C4-2B (cell line): ENCODE measurements at regions not wholly inside any gene's neighbourhood (a gene's known extent, or its start where the extent isn't known, plus 50 kb on each side); places are given as distances from the start of the nearest gene placed in this dataset.

Source experiments
- H3K27ac ChIP-seq: fragments of 450-650 bp; 2 replicates; pipeline ENCODE4 v1.5.1; 2017
- ZFX ChIP-seq: fragments of 450-650 bp; IDR thresholded peaks from 2 replicates; pipeline ENCODE4 v1.6.1; 2017
- TF ChIP-seq, protein P1 (sequence below): fragments of 450-650 bp; conservative IDR thresholded peaks from 2 replicates; pipeline ENCODE4 v1.5.1; 2017; ENCODE audit warnings: mild to moderate bottlenecking

DNA sequence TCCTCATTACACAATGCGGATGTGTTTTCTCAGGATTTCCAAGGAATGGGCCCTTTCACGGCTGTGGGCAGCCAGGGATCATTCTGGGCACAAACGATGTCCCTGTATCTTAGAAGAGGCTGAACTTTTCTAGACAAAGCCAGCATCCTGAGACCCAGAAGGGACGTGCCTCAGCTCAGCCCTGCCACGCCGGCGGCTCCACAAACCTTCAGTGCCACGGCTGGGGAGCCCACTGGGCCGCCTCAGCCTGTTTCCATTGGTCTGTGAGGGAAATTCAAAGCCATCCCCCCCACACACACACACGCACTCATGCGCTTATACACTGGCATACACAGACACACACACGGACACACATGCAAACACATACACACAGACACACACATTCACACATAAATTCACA lies 344.9 kb upstream of the MKI67 start:
- TF ChIP-seq, protein P1, sequence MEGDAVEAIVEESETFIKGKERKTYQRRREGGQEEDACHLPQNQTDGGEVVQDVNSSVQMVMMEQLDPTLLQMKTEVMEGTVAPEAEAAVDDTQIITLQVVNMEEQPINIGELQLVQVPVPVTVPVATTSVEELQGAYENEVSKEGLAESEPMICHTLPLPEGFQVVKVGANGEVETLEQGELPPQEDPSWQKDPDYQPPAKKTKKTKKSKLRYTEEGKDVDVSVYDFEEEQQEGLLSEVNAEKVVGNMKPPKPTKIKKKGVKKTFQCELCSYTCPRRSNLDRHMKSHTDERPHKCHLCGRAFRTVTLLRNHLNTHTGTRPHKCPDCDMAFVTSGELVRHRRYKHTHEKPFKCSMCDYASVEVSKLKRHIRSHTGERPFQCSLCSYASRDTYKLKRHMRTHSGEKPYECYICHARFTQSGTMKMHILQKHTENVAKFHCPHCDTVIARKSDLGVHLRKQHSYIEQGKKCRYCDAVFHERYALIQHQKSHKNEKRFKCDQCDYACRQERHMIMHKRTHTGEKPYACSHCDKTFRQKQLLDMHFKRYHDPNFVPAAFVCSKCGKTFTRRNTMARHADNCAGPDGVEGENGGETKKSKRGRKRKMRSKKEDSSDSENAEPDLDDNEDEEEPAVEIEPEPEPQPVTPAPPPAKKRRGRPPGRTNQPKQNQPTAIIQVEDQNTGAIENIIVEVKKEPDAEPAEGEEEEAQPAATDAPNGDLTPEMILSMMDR: no peak
- no peak for TF ChIP-seq ZFX

DNA sequence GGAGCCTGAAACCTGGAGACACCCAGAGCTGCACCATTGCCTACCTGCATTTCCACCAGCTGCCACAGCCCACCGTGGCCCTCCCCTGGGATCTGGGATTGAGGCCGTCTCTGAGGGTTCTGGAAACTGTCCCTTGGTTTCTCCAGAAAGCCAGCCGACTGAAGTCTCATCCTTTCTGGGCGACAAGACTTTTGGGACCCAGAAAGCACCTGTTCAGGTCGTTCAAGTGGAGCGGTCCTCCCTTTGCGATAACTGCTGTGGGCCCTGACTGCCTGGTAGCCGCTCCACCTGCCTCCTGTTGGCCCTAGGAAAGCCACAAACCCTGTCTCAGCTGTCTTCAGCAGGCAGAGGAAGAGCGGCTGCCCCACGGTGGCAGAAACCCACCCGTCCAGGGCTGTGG lies 346.0 kb upstream of the MKI67 start:
- no peak overlapping the region for H3K27ac ChIP-seq
- TF ChIP-seq, protein P1: no peak
- no peak for TF ChIP-seq ZFX

More for the DNA sequence above, 344.9 kb upstream of the MKI67 start:
- H3K27ac ChIP-seq: no peak overlapping the region

DNA sequence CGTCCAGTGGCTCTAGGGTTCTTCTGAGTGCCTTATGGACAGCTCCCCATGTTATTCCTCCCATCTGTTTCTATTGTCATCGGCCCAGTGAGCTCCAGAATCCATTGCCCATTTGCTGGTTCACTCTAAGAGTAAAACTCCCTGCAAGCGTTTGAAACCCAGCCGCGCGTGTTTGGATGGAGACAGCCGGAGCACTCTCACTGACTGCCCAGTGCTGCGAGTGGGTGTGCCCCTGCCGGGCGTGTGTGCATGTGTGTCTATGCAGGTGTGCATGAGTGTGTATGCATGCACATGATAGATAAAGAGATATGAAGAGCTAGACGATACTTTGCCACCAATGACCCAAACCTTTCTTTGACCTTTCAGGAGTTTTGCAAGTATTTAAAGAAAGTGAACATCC lies 347.2 kb upstream of the MKI67 start:
- no peak overlapping the region for H3K27ac ChIP-seq
- no peak for TF ChIP-seq ZFX
- TF ChIP-seq, protein P1: no peak

DNA sequence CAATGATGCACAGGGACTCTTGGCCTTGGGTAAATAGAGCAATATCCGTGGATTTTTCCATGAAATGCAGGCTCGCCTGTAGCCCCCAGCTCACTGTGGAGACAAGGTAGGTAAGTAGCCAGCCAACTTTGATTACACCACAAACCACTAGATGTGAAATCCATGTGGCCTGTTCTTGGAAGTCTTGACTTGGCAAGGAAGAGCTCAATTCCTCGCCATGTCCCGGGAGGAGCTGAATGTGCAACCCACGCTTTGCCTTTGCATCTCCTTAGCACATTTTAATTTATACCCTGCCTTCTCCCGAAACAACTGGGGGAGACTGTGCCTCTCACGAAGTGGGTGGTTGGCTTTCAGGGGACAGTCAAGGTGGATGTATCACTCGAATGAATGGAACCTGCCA lies 347.7 kb upstream of the MKI67 start:
- TF ChIP-seq ZFX: no peak
- H3K27ac ChIP-seq: no peak overlapping the region

DNA sequence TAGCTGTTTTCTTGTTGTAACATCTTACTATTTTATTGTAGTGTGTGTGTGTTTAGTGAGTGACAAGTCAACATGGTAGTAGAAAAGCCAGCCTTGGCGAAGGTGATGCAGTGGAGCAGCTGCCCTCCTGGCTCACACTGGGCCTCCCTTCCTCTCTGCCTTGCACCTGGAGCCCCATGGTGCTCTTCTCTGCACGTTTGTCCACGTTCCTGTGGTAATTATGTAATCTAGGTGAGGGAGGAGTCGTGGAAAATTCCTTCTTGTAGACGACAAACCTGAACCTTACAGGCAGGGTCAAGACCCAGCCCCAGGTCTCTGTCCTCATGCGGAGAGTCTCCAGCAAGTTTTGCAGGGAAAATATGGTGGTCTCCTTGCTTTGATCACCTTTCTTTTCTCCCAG lies 348.3 kb upstream of the MKI67 start:
- no peak overlapping the region for H3K27ac ChIP-seq
- no peak for TF ChIP-seq ZFX
- TF ChIP-seq, protein P1: no peak

DNA sequence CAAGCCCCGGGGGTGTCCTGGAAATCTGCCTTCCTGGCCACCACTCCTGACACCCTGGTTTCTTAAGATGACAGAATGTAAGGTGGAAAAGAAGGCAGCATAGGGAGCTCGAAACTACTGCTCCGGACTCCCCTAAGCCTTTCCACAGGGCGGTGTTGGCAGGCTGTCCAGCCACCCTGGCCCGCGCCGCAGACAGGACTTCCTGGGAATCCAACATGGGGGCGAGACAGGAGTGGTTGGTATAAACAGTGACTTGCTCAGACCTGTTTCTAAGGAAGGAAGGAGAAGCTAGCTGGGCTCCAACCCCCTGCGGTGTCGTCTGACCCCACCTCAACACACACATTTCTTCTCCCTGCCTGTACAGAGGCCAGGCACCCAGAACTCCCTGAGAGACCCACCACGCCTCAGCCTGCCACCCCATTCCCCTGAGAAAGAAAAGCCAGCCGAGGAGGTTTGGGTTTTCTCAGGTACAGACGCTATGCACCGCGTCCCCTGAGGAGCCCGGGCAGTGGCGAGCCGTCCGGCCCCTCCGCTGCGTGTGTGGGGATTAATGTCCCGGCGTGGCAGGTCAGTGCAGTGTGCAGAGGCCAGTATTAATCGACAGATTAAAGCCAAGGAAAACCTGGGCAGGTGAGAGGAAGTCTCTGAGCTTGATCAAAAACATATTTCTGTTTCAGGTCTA lies 349.6 kb upstream of the MKI67 start:
- no peak overlapping the region for H3K27ac ChIP-seq
- TF ChIP-seq, protein P1: no peak
- TF ChIP-seq ZFX: no peak

DNA sequence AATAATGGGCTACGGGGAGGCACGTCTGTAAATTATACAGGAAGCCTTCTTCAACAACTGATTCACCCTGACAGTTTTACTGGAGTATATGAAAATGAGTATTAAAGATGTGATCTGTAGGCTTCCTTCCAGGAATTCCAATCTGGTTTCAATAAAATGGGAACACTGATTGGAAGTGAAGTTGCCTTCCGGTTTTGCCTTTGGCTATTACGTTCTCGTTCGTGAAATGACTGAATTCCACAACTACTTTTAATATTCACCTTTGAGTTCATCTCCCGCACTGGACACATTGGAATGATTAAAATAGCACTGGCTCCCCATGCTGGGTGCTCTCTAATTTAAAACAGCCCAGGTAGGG lies 350.1 kb upstream of the MKI67 start:
- H3K27ac ChIP-seq: no peak overlapping the region
- TF ChIP-seq, protein P1: no peak
- TF ChIP-seq ZFX: no peak

DNA sequence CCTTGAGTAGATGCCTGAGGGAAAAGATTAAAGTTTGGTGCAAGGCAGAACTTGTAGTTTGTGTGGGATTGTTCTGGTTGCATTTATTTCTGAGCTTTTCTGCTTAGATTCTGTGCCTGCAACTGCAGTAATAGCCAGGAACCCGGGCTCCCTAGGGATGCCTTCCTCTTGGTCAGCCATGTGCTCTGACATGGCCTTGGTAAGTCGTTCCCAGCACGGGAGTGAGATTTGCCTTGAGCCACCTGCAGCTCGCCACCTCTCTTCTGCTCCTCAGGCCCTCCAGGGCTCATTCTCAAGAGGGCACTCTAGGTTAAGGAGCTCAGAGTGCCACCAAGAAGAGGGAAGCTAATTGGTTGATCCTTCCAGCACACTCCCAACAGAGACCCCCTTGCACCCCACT lies 350.6 kb upstream of the MKI67 start:
- no peak overlapping the region for H3K27ac ChIP-seq
- no peak for TF ChIP-seq ZFX
- TF ChIP-seq, protein P1: no peak
